CD4-positive, alpha-beta T cell treated with Interleukin-17A for 4 hours (primary cell): ENCODE measurements at regions not wholly inside any gene's neighbourhood (a gene's known extent, or its start where the extent isn't known, plus 50 kb on each side); places are given as distances from the start of the nearest gene placed in this dataset.
A peak's percentile ranks its signal among the peaks of the same experiment; 100 is the strongest.

Experiments used
- DNase-seq: peaks from one replicate; pipeline ENCODE4 v3.0.0-alpha.2; 2020; ENCODE audit warnings: mixed read lengths

DNA sequence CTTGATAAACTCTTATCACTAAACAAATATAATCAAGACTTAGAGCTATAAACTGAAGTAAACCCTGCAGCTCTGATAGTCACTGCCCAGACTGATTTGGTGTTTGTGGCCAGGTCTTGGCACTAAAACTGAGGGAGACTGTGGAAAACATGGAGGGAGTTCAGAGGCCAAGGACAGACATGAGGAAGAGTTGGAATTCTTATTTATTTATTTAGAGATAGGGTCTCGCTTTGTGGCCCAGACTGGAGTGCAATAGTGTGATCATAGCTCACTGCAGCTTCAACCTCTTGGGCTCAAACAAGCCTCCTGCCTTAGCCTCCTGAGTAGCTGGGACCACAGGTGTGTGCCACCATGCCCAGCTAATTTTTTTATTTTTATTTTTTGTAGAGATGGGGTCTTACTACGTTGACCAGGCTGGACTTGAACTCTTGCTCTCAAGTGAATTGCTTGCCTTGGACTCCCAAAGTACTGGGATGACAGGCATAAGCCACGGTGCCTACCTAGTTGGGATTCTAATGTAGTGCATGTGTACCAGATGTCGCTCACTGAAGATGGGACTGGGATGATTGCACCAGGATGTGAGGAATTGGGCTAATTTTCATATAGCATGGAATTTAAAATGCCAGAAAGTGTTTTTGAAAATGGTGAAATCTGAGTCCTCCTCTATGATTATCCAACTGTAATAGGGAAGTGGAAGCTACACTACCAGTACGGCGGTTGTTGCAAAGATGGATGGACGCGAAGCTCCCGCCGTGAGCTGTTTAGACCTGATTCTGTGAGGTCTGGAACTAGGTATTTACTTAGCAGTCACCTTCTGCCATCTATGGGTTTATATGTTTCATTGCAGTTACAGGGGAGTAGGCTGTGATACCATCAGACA, 52.7 kb upstream of the CTLA4 start:
- peak; percentile 71 for DNase-seq

- DNase-seq, result no peak
Observed at GRCh38 chr2:203815541-203815898, 52.1 kb upstream of the CTLA4 start.

DNA sequence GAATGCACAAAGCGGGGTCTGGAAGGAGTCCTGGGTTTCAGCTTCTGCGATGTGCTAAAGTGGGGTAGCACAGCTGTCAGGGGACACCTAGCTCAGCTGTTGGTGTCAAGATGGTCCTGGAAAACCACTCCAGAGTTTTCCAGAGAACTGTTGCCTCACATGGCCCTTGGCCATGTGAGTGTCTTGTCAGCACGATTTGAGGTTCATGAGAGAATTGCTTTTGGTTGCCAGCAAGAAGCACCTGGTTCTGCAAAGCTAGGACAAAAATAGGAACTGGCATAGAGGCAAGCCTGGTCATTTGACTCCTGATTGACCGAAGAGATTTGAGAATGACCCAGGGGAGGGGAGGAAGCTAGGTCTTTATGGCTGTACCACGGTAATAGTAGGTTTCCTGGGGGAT, 50.4 kb upstream of the CTLA4 start:
- no peak for DNase-seq
